WTC11 (cell line): ENCODE measurements at regions not wholly inside any gene's neighbourhood (a gene's known extent, or its start where the extent isn't known, plus 50 kb on each side); places are given as distances from the start of the nearest gene placed in this dataset.

Experiments used
- ATAC-seq: fragments of 200-7000 bp; cut with Tn5 transposase; 2 replicates; pipeline ENCODE4 v1.10.0; 2021; ENCODE audit warnings: mild to moderate bottlenecking, moderate library complexity
- CTCF ChIA-PET: fragments of 300-600 bp; sonication (Branson Sonifier 250); formaldehyde crosslinking; loops from one replicate; lab custom pipeline; 2021; ENCODE audit warnings: antibody characterized with exemption; lab: Charles Lee
- POLR2A ChIA-PET: fragments of 350-600 bp; sonication (Branson Sonifier 250); formaldehyde crosslinking; loops from one replicate; lab custom pipeline; 2021; ENCODE audit warnings: antibody characterized with exemption; lab: Charles Lee
- DNase-seq: peaks from one replicate; pipeline ENCODE4 v3.0.0; 2021; ENCODE audit warnings: low spot score
- H3K27ac Mint-ChIP-seq: 2 replicates; pipeline ENCODE4 v1.8.0; 2021; ENCODE audit warnings: mixed read lengths
- H3K27me3 Mint-ChIP-seq: 2 replicates; pipeline ENCODE4 v1.8.0; 2021; ENCODE audit warnings: low read depth, mild to moderate bottlenecking, moderate library complexity, mixed read lengths
- H3K36me3 Mint-ChIP-seq: 2 replicates; pipeline ENCODE4 v1.8.0; 2021; ENCODE audit warnings: mixed read lengths
- H3K4me1 Mint-ChIP-seq: 2 replicates; pipeline ENCODE4 v1.8.0; 2022; ENCODE audit warnings: mixed read lengths
- H3K4me3 Mint-ChIP-seq: 2 replicates; pipeline ENCODE4 v1.8.0; 2021; ENCODE audit warnings: mild to moderate bottlenecking, moderate library complexity, mixed read lengths
- H3K9me3 Mint-ChIP-seq: 2 replicates; pipeline ENCODE4 v1.8.0; 2021; ENCODE audit warnings: mixed read lengths
- ARID4B ChIP-seq: sonication (generic); formaldehyde crosslinking; IDR thresholded peaks from 2 replicates; pipeline ENCODE4 v1.8.0; 2023; ENCODE audit warnings: missing genetic modification reagents, mild to moderate bottlenecking, borderline replicate concordance
- CBFB ChIP-seq: sonication (generic); formaldehyde crosslinking; IDR thresholded peaks from 2 replicates; pipeline ENCODE4 v1.8.1; 2022; ENCODE audit warnings: mild to moderate bottlenecking, low read depth, missing genetic modification reagents
- CDX4 ChIP-seq: fragments of 250-450 bp; sonication (Bioruptor Pico); IDR thresholded peaks from 2 replicates; pipeline ENCODE4 v1.9.0; 2021; ENCODE audit warnings: moderate library complexity, mild to moderate bottlenecking, inconsistent platforms, borderline replicate concordance
- CREB1 ChIP-seq: sonication (generic); formaldehyde crosslinking; IDR thresholded peaks from 2 replicates; pipeline ENCODE4 v1.8.0; 2023; ENCODE audit warnings: mild to moderate bottlenecking, missing genetic modification reagents
- FOXJ3 ChIP-seq: sonication (generic); formaldehyde crosslinking; IDR thresholded peaks from 2 replicates; pipeline ENCODE4 v1.9.0; 2021; ENCODE audit warnings: missing genetic modification reagents, mild to moderate bottlenecking, borderline replicate concordance
- FOXP4 ChIP-seq: sonication (generic); formaldehyde crosslinking; IDR thresholded peaks from 2 replicates; pipeline ENCODE4 v1.8.0; 2022; ENCODE audit warnings: mild to moderate bottlenecking, missing genetic modification reagents
- HMGXB4 ChIP-seq: sonication (generic); formaldehyde crosslinking; IDR thresholded peaks from 2 replicates; pipeline ENCODE4 v1.8.1; 2023; ENCODE audit warnings: mild to moderate bottlenecking, moderate library complexity, missing genetic modification reagents
- JUN ChIP-seq: sonication (generic); formaldehyde crosslinking; IDR thresholded peaks from 2 replicates; pipeline ENCODE4 v1.8.0; 2023; ENCODE audit warnings: mild to moderate bottlenecking, missing genetic modification reagents
- MXD4 ChIP-seq: fragments of 250-450 bp; sonication (Bioruptor Pico); IDR thresholded peaks from 2 replicates; pipeline ENCODE4 v1.8.0; 2021; ENCODE audit warnings: mild to moderate bottlenecking, moderate library complexity, borderline replicate concordance
- NFE2L1 ChIP-seq: sonication (generic); formaldehyde crosslinking; IDR thresholded peaks from 2 replicates; pipeline ENCODE4 v1.8.1; 2023; ENCODE audit warnings: missing genetic modification reagents
- NFYB ChIP-seq: sonication (generic); formaldehyde crosslinking; conservative IDR thresholded peaks from 2 replicates; pipeline ENCODE4 v1.8.0; 2022; ENCODE audit warnings: low read depth, missing genetic modification reagents
- NR1H2 ChIP-seq: sonication (generic); formaldehyde crosslinking; IDR thresholded peaks from 2 replicates; pipeline ENCODE4 v1.9.0; 2021; ENCODE audit warnings: mild to moderate bottlenecking, moderate library complexity, missing genetic modification reagents
- NR3C1 ChIP-seq: sonication (generic); formaldehyde crosslinking; conservative IDR thresholded peaks from 2 replicates; pipeline ENCODE4 v1.8.1; 2023; ENCODE audit warnings: low read depth, mild to moderate bottlenecking, missing genetic modification reagents
- OVOL2 ChIP-seq: fragments of 250-450 bp; sonication (Bioruptor Pico); IDR thresholded peaks from 2 replicates; pipeline ENCODE4 v1.9.0; 2021; ENCODE audit warnings: mild to moderate bottlenecking, borderline replicate concordance
- PREB ChIP-seq: sonication (generic); formaldehyde crosslinking; IDR thresholded peaks from 2 replicates; pipeline ENCODE4 v1.8.1; 2022; ENCODE audit warnings: mild to moderate bottlenecking, missing genetic modification reagents, moderate library complexity, borderline replicate concordance
- SOX15 ChIP-seq: fragments of 250-450 bp; sonication (Bioruptor Pico); IDR thresholded peaks from 2 replicates; pipeline ENCODE4 v1.9.0; 2021; ENCODE audit warnings: mild to moderate bottlenecking
- SP1 ChIP-seq: sonication (generic); formaldehyde crosslinking; conservative IDR thresholded peaks from 2 replicates; pipeline ENCODE4 v1.8.1; 2022; ENCODE audit warnings: missing genetic modification reagents
- TCF7 ChIP-seq: sonication (generic); formaldehyde crosslinking; IDR thresholded peaks from 2 replicates; pipeline ENCODE4 v1.8.0; 2022; ENCODE audit warnings: mild to moderate bottlenecking, low read depth, missing genetic modification reagents, moderate library complexity
- TEAD4 ChIP-seq: sonication (generic); formaldehyde crosslinking; IDR thresholded peaks from 2 replicates; pipeline ENCODE4 v1.8.0; 2022; ENCODE audit warnings: mild to moderate bottlenecking, missing genetic modification reagents
- USF1 ChIP-seq: sonication (generic); formaldehyde crosslinking; IDR thresholded peaks from 2 replicates; pipeline ENCODE4 v1.8.0; 2022; ENCODE audit warnings: mild to moderate bottlenecking, missing genetic modification reagents
- ZMAT4 ChIP-seq: fragments of 250-450 bp; sonication (Bioruptor Pico); IDR thresholded peaks from 2 replicates; pipeline ENCODE4 v1.9.0; 2021; ENCODE audit warnings: mild to moderate bottlenecking
- ZNF121 ChIP-seq: sonication (generic); formaldehyde crosslinking; IDR thresholded peaks from 2 replicates; pipeline ENCODE4 v1.8.0; 2023; ENCODE audit warnings: missing genetic modification reagents
- ZNF317 ChIP-seq: sonication (generic); formaldehyde crosslinking; IDR thresholded peaks from 2 replicates; pipeline ENCODE4 v1.8.1; 2023; ENCODE audit warnings: low read depth, mild to moderate bottlenecking, moderate library complexity, missing genetic modification reagents, borderline replicate concordance

- TF ChIP-seq NR1H2 (CRISPR knock-in tag) (no peak), OVOL2 (CRISPR knock-in tag) (no peak), ZMAT4 (CRISPR knock-in tag) (no peak), FOXJ3 (CRISPR knock-in tag) (no peak), JUN (no peak), TCF7 (CRISPR knock-in tag) (no peak), CDX4 (no peak), PREB (no peak), MXD4 (CRISPR knock-in tag) (no peak), SP1 (CRISPR knock-in tag) (no peak), NFE2L1 (CRISPR knock-in tag) (no peak), NR3C1 (CRISPR knock-in tag) (no peak), CBFB (CRISPR knock-in tag) (no peak), SOX15 (no peak), CREB1 (CRISPR knock-in tag) (no peak), ARID4B (no peak), USF1 (no peak)
- peaks cover 29% of the 10 kb centered on the region for H3K4me1 Mint-ChIP-seq
- DNase-seq, result no peak
- no peak overlapping the region for H3K27ac Mint-ChIP-seq
- ChIA-PET CTCF (no interaction called here), POLR2A (no interaction called here)
- H3K9me3 Mint-ChIP-seq, result peaks cover 13% of the 10 kb centered on the region
- peaks cover 4% of the 10 kb centered on the region; the same call in 1 of the 2 replicates for H3K36me3 Mint-ChIP-seq
- no peaks in the 10 kb centered on the region; the same call in 1 of the 2 replicates for H3K27me3 Mint-ChIP-seq
- H3K4me3 Mint-ChIP-seq, result no peak overlapping the region
- no peak for ATAC-seq
Observed at GRCh38 chr6:122028933-122029522, 370.4 kb upstream of the HSF2 start.

GRCh38 chr6:122033564-122034181 lies 365.8 kb upstream of the HSF2 start:
- CTCF ChIA-PET, result interaction anchor here (1.1 kb wide), 1 partner anchor 184 kb away, joined by 3 read pairs; no protein-coding TSS in a partner anchor

More at GRCh38 chr6:122033564-122034181, 365.8 kb upstream of the HSF2 start:
- DNase-seq (no peak), ATAC-seq (peak; percentile 98)
- peaks cover 13% of the 10 kb centered on the region for H3K9me3 Mint-ChIP-seq
- TF ChIP-seq FOXP4 (CRISPR knock-in tag), result no peak
- TF ChIP-seq TEAD4, result no peak
- no peak for TF ChIP-seq HMGXB4
- no peak for TF ChIP-seq ZNF317 (CRISPR knock-in tag)
- no peak for TF ChIP-seq NFYB (CRISPR knock-in tag)
- TF ChIP-seq ZNF121, result no peak
- POLR2A ChIA-PET, result no interaction called here
- H3K4me1 Mint-ChIP-seq, result peaks cover 26% of the 10 kb centered on the region
- no peaks in the 10 kb centered on the region for H3K27me3 Mint-ChIP-seq
- H3K36me3 Mint-ChIP-seq, result peaks cover 4% of the 10 kb centered on the region; the same call in 1 of the 2 replicates
- H3K4me3 Mint-ChIP-seq, result no peak overlapping the region
- peak overlapping the region; percentile 87 for H3K27ac Mint-ChIP-seq
